ENCODE measurements at regions not wholly inside any gene's neighbourhood (a gene's known extent, or its start where the extent isn't known, plus 50 kb on each side); places are given as distances from the start of the nearest gene placed in this dataset.
"Not testable (repeated sequence)": the region's sequence is repeated elsewhere in the genome, so short reads cannot be mapped to it uniquely, and the experiment has no call there.

GRCh38 chr17:73914536-73915274 lies 270.5 kb upstream of the SDK2 start:
- no peaks in the 10 kb centered on the region for H3K36me3 ChIP-seq
- H2AFZ ChIP-seq (replicated peaks), result no peak overlapping the region
- Mint-ChIP-seq H3K27me3 (ENCODE audit: insufficient read depth, low read depth) (peaks cover 9% of the 10 kb centered on the region), H3K27ac (no peak overlapping the region), H3K4me3 (no peak overlapping the region), H3K4me1 (peaks cover 5% of the 10 kb centered on the region), H3K36me3 (peaks cover 2% of the 10 kb centered on the region), H3K9me3 (peaks cover 7% of the 10 kb centered on the region)
- TF ChIP-seq CTCF (IDR thresholded peaks at IDR 0.05), result no peak
- no peak for TF ChIP-seq EZH2 (IDR thresholded peaks at IDR 0.05)
- TF ChIP-seq EZH2phosphoT487 (IDR thresholded peaks at IDR 0.05), result no peak
- H4K20me1 ChIP-seq (ENCODE audit: low read depth), result no peaks in the 10 kb centered on the region
- no peak overlapping the region for H3K9ac ChIP-seq
- no peaks in the 10 kb centered on the region for H3K79me2 ChIP-seq (ENCODE audit: low read depth)
- no peaks in the 10 kb centered on the region for H3F3A ChIP-seq (ENCODE audit: low read depth)
- no peaks in the 10 kb centered on the region for H3K4me1 ChIP-seq
- peaks cover 55% of the 10 kb centered on the region for H3K27me3 ChIP-seq
- no peaks in the 10 kb centered on the region for H3K9me3 ChIP-seq (ENCODE audit: low read depth)
- H3K27ac ChIP-seq, result no peak overlapping the region
- DNase-seq (ENCODE audit: low spot score), result no peak
- no peak overlapping the region for H3K4me2 ChIP-seq
- H3K4me3 ChIP-seq, result no peak overlapping the region

- H3K9me3 ChIP-seq (ENCODE audit: low read depth); H3K27me3 Mint-ChIP-seq (ENCODE audit: insufficient read depth, low read depth); H3K9ac ChIP-seq; H3F3A ChIP-seq (ENCODE audit: low read depth); H3K4me1 Mint-ChIP-seq; H3K4me3 Mint-ChIP-seq; H3K36me3 Mint-ChIP-seq; DNase-seq (ENCODE audit: low spot score); H2AFZ ChIP-seq (replicated peaks); H3K79me2 ChIP-seq (ENCODE audit: low read depth); H3K4me1 ChIP-seq; H3K4me3 ChIP-seq; H3K4me2 ChIP-seq; H3K36me3 ChIP-seq; H4K20me1 ChIP-seq (ENCODE audit: low read depth); H3K27ac Mint-ChIP-seq; H3K27ac ChIP-seq: not testable (repeated sequence)
- H3K27me3 ChIP-seq, result peaks cover 24% of the 10 kb centered on the region
- H3K9me3 Mint-ChIP-seq, result peaks cover 14% of the 10 kb centered on the region
Observed at GRCh38 chr17:73919033-73919432, 274.8 kb upstream of the SDK2 start.

GRCh38 chr17:73921306-73921705 lies 277.1 kb upstream of the SDK2 start:
- Histone ChIP-seq H3K4me3 (no peak overlapping the region), H3K27ac (no peak overlapping the region), H3K36me3 (no peaks in the 10 kb centered on the region), H3F3A (ENCODE audit: low read depth) (no peaks in the 10 kb centered on the region), H3K27me3 (peaks cover 10% of the 10 kb centered on the region), H3K79me2 (ENCODE audit: low read depth) (no peaks in the 10 kb centered on the region), H2AFZ (replicated peaks) (no peak overlapping the region), H4K20me1 (ENCODE audit: low read depth) (no peaks in the 10 kb centered on the region), H3K9me3 (ENCODE audit: low read depth) (no peaks in the 10 kb centered on the region), H3K4me2 (no peak overlapping the region), H3K9ac (no peak overlapping the region), H3K4me1 (no peaks in the 10 kb centered on the region)
- Mint-ChIP-seq H3K27me3 (ENCODE audit: insufficient read depth, low read depth) (peaks cover 6% of the 10 kb centered on the region), H3K4me1 (no peaks in the 10 kb centered on the region), H3K36me3 (peaks cover 2% of the 10 kb centered on the region), H3K4me3 (no peak overlapping the region), H3K9me3 (peaks cover 11% of the 10 kb centered on the region), H3K27ac (no peak overlapping the region)
- TF ChIP-seq EZH2phosphoT487 (IDR thresholded peaks at IDR 0.05), result no peak
- no peak for DNase-seq (ENCODE audit: low spot score)

GRCh38 chr17:73924114-73924908 lies 279.2 kb upstream of the RPL38 start:
- Histone ChIP-seq H3K36me3 (no peaks in the 10 kb centered on the region), H3K9me3 (ENCODE audit: low read depth) (no peaks in the 10 kb centered on the region), H3K4me2 (no peak overlapping the region), H3K4me3 (no peak overlapping the region), H3F3A (ENCODE audit: low read depth) (no peaks in the 10 kb centered on the region), H3K27ac (no peak overlapping the region), H3K4me1 (no peaks in the 10 kb centered on the region), H2AFZ (replicated peaks) (no peak overlapping the region), H3K27me3 (peaks cover 10% of the 10 kb centered on the region), H4K20me1 (ENCODE audit: low read depth) (no peaks in the 10 kb centered on the region), H3K9ac (no peak overlapping the region), H3K79me2 (ENCODE audit: low read depth) (no peaks in the 10 kb centered on the region)
- no peaks in the 10 kb centered on the region for H3K36me3 Mint-ChIP-seq
- H3K4me1 Mint-ChIP-seq, result no peaks in the 10 kb centered on the region
- no peak overlapping the region for H3K27ac Mint-ChIP-seq
- peaks cover 25% of the 10 kb centered on the region for H3K9me3 Mint-ChIP-seq
- DNase-seq (ENCODE audit: low spot score), result no peak
- TF ChIP-seq EZH2phosphoT487 (IDR thresholded peaks at IDR 0.05) (no peak), CTCF (IDR thresholded peaks at IDR 0.05) (no peak), EZH2 (IDR thresholded peaks at IDR 0.05) (no peak)
- H3K4me3 Mint-ChIP-seq, result no peak overlapping the region
- H3K27me3 Mint-ChIP-seq (ENCODE audit: insufficient read depth, low read depth), result peaks cover 6% of the 10 kb centered on the region

Data from neural progenitor cell (in vitro differentiated cells).